GM23338 (cell line): ENCODE measurements at regions not wholly inside any gene's neighbourhood (a gene's known extent, or its start where the extent isn't known, plus 50 kb on each side); places are given as distances from the start of the nearest gene placed in this dataset.

ENCODE experiments used
- ATAC-seq: fragments of 200-7000 bp; cut with Tn5 transposase; 3 replicates; pipeline ENCODE4 v1.9.1; 2020
- DNase-seq: peaks from one replicate; pipeline ENCODE4 v3.0.0-alpha.2; 2015; ENCODE audit warnings: low spot score
- H2AFZ ChIP-seq: fragments of 200-600 bp; sonication (generic); 2 replicates; pipeline ENCODE4 v1.8.0; 2016; ENCODE audit warnings: antibody characterized with exemption, mild to moderate bottlenecking, moderate library complexity
- H3F3A ChIP-seq: fragments of 200-600 bp; sonication (generic); replicated peaks from 2 replicates; pipeline ENCODE4 v1.8.0; 2017; ENCODE audit warnings: antibody characterized with exemption, mixed run types, low read depth
- H3K27ac ChIP-seq: fragments of 200-600 bp; sonication (generic); 2 replicates; pipeline ENCODE4 v1.6.1; 2016; ENCODE audit warnings: low read depth
- H3K27me3 ChIP-seq: fragments of 200-600 bp; sonication (generic); 2 replicates; pipeline ENCODE4 v1.8.0; 2016; ENCODE audit warnings: mild to moderate bottlenecking, mixed run types, moderate library complexity; ENCODE audit not compliant: insufficient read depth
- H3K36me3 ChIP-seq: fragments of 200-600 bp; sonication (generic); 2 replicates; pipeline ENCODE4 v1.8.0; 2016; ENCODE audit warnings: mild to moderate bottlenecking; ENCODE audit not compliant: insufficient read depth
- H3K4me1 ChIP-seq: fragments of 200-600 bp; sonication (generic); 2 replicates; pipeline ENCODE4 v1.8.0; 2016; ENCODE audit warnings: mild to moderate bottlenecking, moderate library complexity; ENCODE audit not compliant: insufficient read depth
- H3K4me2 ChIP-seq: fragments of 200-600 bp; sonication (generic); 2 replicates; pipeline ENCODE4 v1.7.1; 2017; ENCODE audit warnings: mixed run types
- H3K4me3 ChIP-seq: fragments of 200-600 bp; sonication (generic); 2 replicates; pipeline ENCODE4 v1.6.1; 2016; ENCODE audit warnings: mixed run types
- H3K79me2 ChIP-seq: fragments of 200-600 bp; sonication (generic); replicated peaks from 2 replicates; pipeline ENCODE4 v1.8.0; 2017; ENCODE audit warnings: mild to moderate bottlenecking; ENCODE audit not compliant: insufficient read depth
- H3K9me2 ChIP-seq: fragments of 200-600 bp; sonication (generic); 2 replicates; pipeline ENCODE4 v1.8.0; 2017; ENCODE audit not compliant: insufficient read depth
- H4K20me1 ChIP-seq: fragments of 200-600 bp; sonication (generic); replicated peaks from 2 replicates; pipeline ENCODE4 v1.8.0; 2017; ENCODE audit warnings: mild to moderate bottlenecking; ENCODE audit not compliant: insufficient read depth
- H3K27ac Mint-ChIP-seq: 2 replicates; pipeline ENCODE4 v1.8.0; 2020; ENCODE audit warnings: inconsistent platforms, mild to moderate bottlenecking, moderate library complexity, mixed read lengths
- H3K27me3 Mint-ChIP-seq: 3 replicates; pipeline ENCODE4 v1.8.0; 2022; ENCODE audit warnings: low read depth, mild to moderate bottlenecking, moderate library complexity, mixed read lengths, inconsistent platforms; ENCODE audit not compliant: insufficient read depth, poor library complexity
- H3K36me3 Mint-ChIP-seq: 3 replicates; pipeline ENCODE4 v1.8.0; 2021; ENCODE audit warnings: low read depth, mild to moderate bottlenecking, inconsistent platforms, moderate library complexity, mixed read lengths
- H3K4me1 Mint-ChIP-seq: 3 replicates; pipeline ENCODE4 v1.8.0; 2020; ENCODE audit warnings: mild to moderate bottlenecking, inconsistent platforms, mixed read lengths
- H3K4me3 Mint-ChIP-seq: 3 replicates; pipeline ENCODE4 v1.8.0; 2021; ENCODE audit warnings: moderate library complexity, mild to moderate bottlenecking, inconsistent platforms, mixed read lengths
- H3K9me3 Mint-ChIP-seq: 3 replicates; pipeline ENCODE4 v1.8.0; 2020; ENCODE audit warnings: moderate library complexity, mild to moderate bottlenecking, inconsistent platforms, mixed read lengths
- CTCF ChIP-seq, 2 experiments: fragments of 200-600 bp in 1 of 2; sonication (generic) in 1 of 2; conservative IDR thresholded peaks; 2 replicates each; pipeline versions ENCODE4 v1.5.1 to v1.6.1; 2016 to 2017; ENCODE audit warnings: antibody characterized with exemption in 2 of 2, low read depth in 2 of 2, mild to moderate bottlenecking in 2 of 2, moderate library complexity in 1 of 2
- EZH2 ChIP-seq: fragments of 200-600 bp; sonication (generic); IDR thresholded peaks from one replicate; pipeline ENCODE4 v1.8.0; 2017; ENCODE audit warnings: antibody characterized with exemption, mild to moderate bottlenecking, low read depth; ENCODE audit not compliant: unreplicated experiment
- JUNB ChIP-seq: IDR thresholded peaks from one replicate; pipeline ENCODE4 v1.6.1; 2016; ENCODE audit warnings: antibody characterized with exemption; ENCODE audit not compliant: unreplicated experiment
- NANOG ChIP-seq: IDR thresholded peaks from 2 replicates; pipeline ENCODE4 v1.6.1; 2016; ENCODE audit warnings: antibody characterized with exemption, borderline replicate concordance
- POLR2AphosphoS5 ChIP-seq: IDR thresholded peaks from 2 replicates; pipeline ENCODE4 v1.6.1; 2016; ENCODE audit warnings: antibody characterized with exemption, low read depth
- STAT1 ChIP-seq: IDR thresholded peaks from one replicate; pipeline ENCODE4 v1.6.1; 2016; ENCODE audit warnings: antibody characterized with exemption; ENCODE audit not compliant: unreplicated experiment
- ZNF114 ChIP-seq: fragments of 250-450 bp; sonication (Bioruptor Pico); IDR thresholded peaks from 2 replicates; pipeline ENCODE4 v1.5.0; 2020; ENCODE audit warnings: mild to moderate bottlenecking, moderate library complexity
- ZNF331 ChIP-seq: fragments of 250-450 bp; sonication (Bioruptor Pico); IDR thresholded peaks from 2 replicates; pipeline ENCODE4 v1.5.0; 2020; ENCODE audit warnings: low read depth, mild to moderate bottlenecking, moderate library complexity
- TF ChIP-seq, protein P1 (sequence below): fragments of 250-450 bp; sonication (Bioruptor Pico); IDR thresholded peaks from 2 replicates; pipeline ENCODE4 v1.5.0; 2020; ENCODE audit warnings: mild to moderate bottlenecking, moderate library complexity

DNA sequence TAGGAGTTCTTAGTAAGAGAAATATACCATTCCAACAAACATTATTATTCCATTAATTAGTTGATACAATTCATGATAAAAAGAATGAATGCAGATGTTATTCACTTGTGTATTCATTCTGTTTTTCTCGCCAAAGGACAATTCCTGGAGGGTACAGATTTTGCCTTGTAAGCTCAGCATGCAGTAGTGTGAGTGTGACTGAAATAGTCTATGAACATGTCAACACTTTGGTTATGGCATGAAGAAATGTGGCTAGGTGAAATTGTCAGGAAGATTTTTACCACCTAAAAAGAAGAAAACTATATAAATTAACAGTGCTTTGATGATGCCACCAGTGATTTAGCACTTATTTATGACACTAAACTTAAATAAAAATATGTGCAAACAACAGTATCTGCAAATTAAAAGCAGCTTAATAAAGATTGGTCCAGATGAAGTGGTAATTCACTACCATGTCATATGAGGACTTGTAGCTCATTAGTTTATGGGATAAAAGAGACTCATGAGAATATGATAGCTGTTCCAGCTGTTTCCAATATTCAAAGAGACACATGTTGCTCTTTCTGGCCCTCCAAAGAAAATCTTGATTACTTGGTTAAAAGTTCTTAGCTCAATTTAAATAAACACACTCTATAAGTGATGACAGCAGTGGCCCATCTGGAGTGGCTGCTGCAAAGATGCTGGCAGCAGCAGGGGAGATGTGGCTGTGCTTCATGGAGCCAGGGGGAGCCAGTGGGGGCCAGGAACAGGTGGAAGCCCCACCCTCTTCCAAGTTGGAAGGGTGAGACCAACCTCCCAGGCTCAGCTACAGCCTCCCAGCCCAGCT is 165.0 kb downstream of the CDH19 start:
- H3K27ac ChIP-seq, result no peak overlapping the region
- H3K4me1 Mint-ChIP-seq, result no peaks in the 10 kb centered on the region
- no peaks in the 10 kb centered on the region for H3K27me3 Mint-ChIP-seq
- TF ChIP-seq ZNF331 (CRISPR knock-in tag) (no peak), STAT1 (no peak), EZH2 (no peak), POLR2AphosphoS5 (no peak), CTCF (conservative IDR thresholded peaks at IDR 0.05; ENCODE audit: low read depth in 2 of 2) (no peak), ZNF114 (CRISPR knock-in tag) (no peak), JUNB (no peak), NANOG (no peak)
- TF ChIP-seq, protein P1, sequence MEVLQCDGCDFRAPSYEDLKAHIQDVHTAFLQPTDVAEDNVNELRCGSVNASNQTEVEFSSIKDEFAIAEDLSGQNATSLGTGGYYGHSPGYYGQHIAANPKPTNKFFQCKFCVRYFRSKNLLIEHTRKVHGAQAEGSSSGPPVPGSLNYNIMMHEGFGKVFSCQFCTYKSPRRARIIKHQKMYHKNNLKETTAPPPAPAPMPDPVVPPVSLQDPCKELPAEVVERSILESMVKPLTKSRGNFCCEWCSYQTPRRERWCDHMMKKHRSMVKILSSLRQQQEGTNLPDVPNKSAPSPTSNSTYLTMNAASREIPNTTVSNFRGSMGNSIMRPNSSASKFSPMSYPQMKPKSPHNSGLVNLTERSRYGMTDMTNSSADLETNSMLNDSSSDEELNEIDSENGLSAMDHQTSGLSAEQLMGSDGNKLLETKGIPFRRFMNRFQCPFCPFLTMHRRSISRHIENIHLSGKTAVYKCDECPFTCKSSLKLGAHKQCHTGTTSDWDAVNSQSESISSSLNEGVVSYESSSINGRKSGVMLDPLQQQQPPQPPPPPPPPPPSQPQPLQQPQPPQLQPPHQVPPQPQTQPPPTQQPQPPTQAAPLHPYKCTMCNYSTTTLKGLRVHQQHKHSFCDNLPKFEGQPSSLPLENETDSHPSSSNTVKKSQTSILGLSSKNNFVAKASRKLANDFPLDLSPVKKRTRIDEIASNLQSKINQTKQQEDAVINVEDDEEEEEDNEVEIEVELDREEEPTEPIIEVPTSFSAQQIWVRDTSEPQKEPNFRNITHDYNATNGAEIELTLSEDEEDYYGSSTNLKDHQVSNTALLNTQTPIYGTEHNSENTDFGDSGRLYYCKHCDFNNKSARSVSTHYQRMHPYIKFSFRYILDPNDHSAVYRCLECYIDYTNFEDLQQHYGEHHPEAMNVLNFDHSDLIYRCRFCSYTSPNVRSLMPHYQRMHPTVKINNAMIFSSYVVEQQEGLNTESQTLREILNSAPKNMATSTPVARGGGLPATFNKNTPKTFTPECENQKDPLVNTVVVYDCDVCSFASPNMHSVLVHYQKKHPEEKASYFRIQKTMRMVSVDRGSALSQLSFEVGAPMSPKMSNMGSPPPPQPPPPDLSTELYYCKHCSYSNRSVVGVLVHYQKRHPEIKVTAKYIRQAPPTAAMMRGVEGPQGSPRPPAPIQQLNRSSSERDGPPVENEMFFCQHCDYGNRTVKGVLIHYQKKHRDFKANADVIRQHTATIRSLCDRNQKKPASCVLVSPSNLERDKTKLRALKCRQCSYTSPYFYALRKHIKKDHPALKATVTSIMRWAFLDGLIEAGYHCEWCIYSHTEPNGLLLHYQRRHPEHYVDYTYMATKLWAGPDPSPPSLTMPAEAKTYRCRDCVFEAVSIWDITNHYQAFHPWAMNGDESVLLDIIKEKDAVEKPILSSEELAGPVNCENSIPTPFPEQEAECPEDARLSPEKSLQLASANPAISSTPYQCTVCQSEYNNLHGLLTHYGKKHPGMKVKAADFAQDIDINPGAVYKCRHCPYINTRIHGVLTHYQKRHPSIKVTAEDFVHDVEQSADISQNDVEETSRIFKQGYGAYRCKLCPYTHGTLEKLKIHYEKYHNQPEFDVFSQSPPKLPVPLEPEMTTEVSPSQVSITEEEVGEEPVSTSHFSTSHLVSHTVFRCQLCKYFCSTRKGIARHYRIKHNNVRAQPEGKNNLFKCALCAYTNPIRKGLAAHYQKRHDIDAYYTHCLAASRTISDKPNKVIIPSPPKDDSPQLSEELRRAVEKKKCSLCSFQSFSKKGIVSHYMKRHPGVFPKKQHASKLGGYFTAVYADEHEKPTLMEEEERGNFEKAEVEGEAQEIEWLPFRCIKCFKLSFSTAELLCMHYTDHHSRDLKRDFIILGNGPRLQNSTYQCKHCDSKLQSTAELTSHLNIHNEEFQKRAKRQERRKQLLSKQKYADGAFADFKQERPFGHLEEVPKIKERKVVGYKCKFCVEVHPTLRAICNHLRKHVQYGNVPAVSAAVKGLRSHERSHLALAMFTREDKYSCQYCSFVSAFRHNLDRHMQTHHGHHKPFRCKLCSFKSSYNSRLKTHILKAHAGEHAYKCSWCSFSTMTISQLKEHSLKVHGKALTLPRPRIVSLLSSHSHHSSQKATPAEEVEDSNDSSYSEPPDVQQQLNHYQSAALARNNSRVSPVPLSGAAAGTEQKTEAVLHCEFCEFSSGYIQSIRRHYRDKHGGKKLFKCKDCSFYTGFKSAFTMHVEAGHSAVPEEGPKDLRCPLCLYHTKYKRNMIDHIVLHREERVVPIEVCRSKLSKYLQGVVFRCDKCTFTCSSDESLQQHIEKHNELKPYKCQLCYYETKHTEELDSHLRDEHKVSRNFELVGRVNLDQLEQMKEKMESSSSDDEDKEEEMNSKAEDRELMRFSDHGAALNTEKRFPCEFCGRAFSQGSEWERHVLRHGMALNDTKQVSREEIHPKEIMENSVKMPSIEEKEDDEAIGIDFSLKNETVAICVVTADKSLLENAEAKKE (CRISPR knock-in tag), result no peak
- H3K79me2 ChIP-seq, result no peaks in the 10 kb centered on the region
- H3K27ac Mint-ChIP-seq, result no peak overlapping the region
- no peak for DNase-seq
- no peak overlapping the region for H2AFZ ChIP-seq
- H3K36me3 Mint-ChIP-seq, result no peaks in the 10 kb centered on the region
- H3K4me2 ChIP-seq, result no peak overlapping the region
- no peaks in the 10 kb centered on the region for H3F3A ChIP-seq
- ATAC-seq, result no peak
- H3K27me3 ChIP-seq, result no peaks in the 10 kb centered on the region
- H3K4me3 ChIP-seq, result no peak overlapping the region
- no peak overlapping the region for H3K4me3 Mint-ChIP-seq
- no peaks in the 10 kb centered on the region for H3K4me1 ChIP-seq
- no peaks in the 10 kb centered on the region for H3K36me3 ChIP-seq
- H3K9me3 Mint-ChIP-seq, result peaks cover 3% of the 10 kb centered on the region; the same call in 1 of the 3 replicates
- no peaks in the 10 kb centered on the region for H3K9me2 ChIP-seq
- H4K20me1 ChIP-seq, result no peaks in the 10 kb centered on the region
